ENCODE measurements at regions not wholly inside any gene's neighbourhood (a gene's known extent, or its start where the extent isn't known, plus 50 kb on each side); places are given as distances from the start of the nearest gene placed in this dataset.
A peak's percentile ranks its signal among the peaks of the same experiment; 100 is the strongest.
"Not testable (repeated sequence)": the region's sequence is repeated elsewhere in the genome, so short reads cannot be mapped to it uniquely, and the experiment has no call there.

DNA sequence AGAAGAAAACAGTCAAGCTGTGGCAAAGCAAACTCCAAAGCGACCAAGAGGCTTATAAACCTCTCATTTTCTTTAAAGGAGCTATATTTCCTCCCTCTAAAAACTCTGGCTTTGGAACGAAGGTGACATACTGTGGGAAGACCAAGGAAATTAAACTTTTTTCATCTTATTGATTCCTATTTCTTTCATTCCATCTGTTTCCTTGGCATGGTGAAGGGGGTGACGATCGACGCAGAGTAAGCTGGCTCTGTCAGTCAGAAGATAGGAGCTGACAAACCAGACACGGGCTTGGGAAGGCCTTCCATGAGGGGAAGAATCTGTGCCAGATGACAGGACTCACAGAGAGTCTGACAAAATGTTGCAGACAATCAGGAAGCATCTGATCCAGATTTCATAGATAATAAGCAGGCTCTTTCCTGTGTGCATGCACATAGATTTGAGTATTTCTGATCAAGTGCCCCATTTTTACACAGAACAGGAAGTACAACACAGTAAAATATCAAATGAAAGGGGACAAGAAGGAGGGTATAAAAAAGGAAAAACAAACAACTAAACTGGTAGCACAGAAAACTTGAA, 261.7 kb downstream of the SATB2 start:
- no peak for DNase-seq
- no peak overlapping the region for H3K4me3 Mint-ChIP-seq
- CTCF ChIA-PET (ENCODE audit: partially characterized antibody): interaction anchor here (1.2 kb wide), 1 partner anchor 9 kb away, joined by 4 read pairs; no protein-coding TSS in a partner anchor
- H3K4me1 Mint-ChIP-seq: peaks cover 0 to 2% (median 0%) of the 10 kb centered on the region in 4 donors
- intact Hi-C loops (cut with micrococcal nuclease): no loop called here
- Histone ChIP-seq H3K4me3 (ENCODE audit: low read length in 2 of 2) (no peak overlapping the region), H3K36me3 (ENCODE audit: insufficient read depth, low read length) (no peaks in the 10 kb centered on the region), H3K4me1 (ENCODE audit: insufficient read depth, low read length) (no peaks in the 10 kb centered on the region), H3K27ac (ENCODE audit: low read depth, low read length) (no peak overlapping the region), H3K27me3 (ENCODE audit: insufficient read depth, low read length) (no peaks in the 10 kb centered on the region), H3K9me3 (ENCODE audit: control insufficient read depth in 1 of 2, low read length in 2 of 2) (no peaks in the 10 kb centered on the region)
- no peaks in the 10 kb centered on the region for H3K27me3 Mint-ChIP-seq
- no peaks in the 10 kb centered on the region for H3K36me3 Mint-ChIP-seq
- POLR2A ChIA-PET (ENCODE audit: partially characterized antibody): no interaction called here
- H3K27ac Mint-ChIP-seq: peak overlapping the region in 1 of 7 donors; percentile 18
- H3K9me3 Mint-ChIP-seq: peaks cover 0 to 10% (median 0%) of the 10 kb centered on the region in 8 donors

DNA sequence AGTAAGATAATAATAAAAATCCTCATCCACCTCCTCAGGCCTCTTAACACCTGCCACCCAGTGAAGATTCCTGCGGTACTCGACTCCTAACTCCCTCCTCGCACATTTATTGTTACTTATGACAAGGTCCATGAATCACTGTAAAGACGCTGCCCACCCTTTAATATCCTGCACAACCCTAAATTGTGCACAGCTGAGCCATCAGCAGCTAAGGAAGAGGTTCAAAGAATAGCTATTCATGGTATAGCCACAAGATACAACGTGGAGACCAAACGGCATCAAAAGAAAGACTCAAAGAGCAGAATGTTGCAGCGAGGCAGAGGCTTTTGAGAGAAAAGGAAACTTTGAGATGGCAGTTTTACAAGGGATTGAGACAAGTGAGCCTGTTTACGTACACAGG, 266.3 kb downstream of the SATB2 start:
- Mint-ChIP-seq H3K36me3 (no peaks in the 10 kb centered on the region), H3K9me3 (peaks cover 0 to 3% (median 0%) of the 10 kb centered on the region in 8 donors), H3K27me3 (no peaks in the 10 kb centered on the region), H3K27ac (no peak overlapping the region), H3K4me3 (no peak overlapping the region), H3K4me1 (no peaks in the 10 kb centered on the region)
- intact Hi-C loops (cut with micrococcal nuclease): no loop called here
- Histone ChIP-seq H3K4me1 (ENCODE audit: insufficient read depth, low read length) (no peaks in the 10 kb centered on the region), H3K27me3 (ENCODE audit: insufficient read depth, low read length) (no peaks in the 10 kb centered on the region), H3K4me3 (ENCODE audit: low read length in 2 of 2) (no peak overlapping the region), H3K27ac (ENCODE audit: low read depth, low read length) (no peak overlapping the region), H3K36me3 (ENCODE audit: insufficient read depth, low read length) (no peaks in the 10 kb centered on the region), H3K9me3 (ENCODE audit: control insufficient read depth in 1 of 2, low read length in 2 of 2) (no peaks in the 10 kb centered on the region)
- no peak for DNase-seq
- CTCF ChIA-PET (ENCODE audit: partially characterized antibody): no interaction called here
- POLR2A ChIA-PET (ENCODE audit: partially characterized antibody): no interaction called here

DNA sequence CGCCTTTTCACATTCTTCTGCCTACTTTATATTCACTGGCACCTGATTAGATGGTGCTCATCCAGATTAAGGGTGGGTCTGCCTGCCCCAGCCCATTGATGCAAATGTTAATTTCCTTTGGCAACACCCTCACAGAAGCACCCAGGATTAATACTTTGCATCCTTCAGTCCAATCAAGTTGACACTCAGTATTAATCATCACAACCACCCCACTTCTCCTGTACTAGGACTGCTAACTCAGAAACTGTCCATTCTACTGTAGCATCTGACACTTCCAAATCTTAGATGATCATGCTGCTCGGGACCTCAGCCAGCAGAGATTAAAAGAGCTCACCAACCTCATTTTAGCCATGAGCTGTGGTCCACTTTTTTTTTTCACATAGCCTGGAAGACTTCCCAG, 268.5 kb downstream of the SATB2 start:
- H3K36me3 Mint-ChIP-seq: no peaks in the 10 kb centered on the region
- intact Hi-C loops (cut with micrococcal nuclease): no loop called here
- no peak overlapping the region for H3K4me3 ChIP-seq (ENCODE audit: low read length in 2 of 2)

DNA sequence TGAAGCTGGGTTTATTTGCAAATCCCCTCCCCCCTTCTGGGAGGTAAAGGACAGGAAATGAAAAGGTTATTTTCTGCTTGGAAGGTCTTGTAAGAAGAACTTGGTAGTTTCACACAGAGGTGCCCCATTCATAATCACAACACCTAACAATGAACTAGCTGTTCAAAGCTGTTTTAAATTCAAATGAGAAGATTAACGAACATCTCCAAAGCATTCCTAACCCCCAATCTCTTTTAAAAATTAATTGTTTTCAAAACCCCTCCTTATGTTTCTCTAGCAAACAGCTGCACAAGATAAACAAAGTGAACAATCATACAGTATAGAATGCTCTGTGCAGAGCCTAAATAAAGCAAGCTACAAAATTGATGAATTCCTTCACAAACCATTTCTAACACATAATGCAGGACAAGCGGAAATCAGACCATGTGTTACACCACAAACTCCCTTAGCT, 271.4 kb downstream of the SATB2 start:
- Mint-ChIP-seq H3K36me3 (no peaks in the 10 kb centered on the region), H3K4me1 (no peaks in the 10 kb centered on the region), H3K9me3 (no peaks in the 10 kb centered on the region), H3K27ac (no peak overlapping the region), H3K4me3 (no peak overlapping the region), H3K27me3 (no peaks in the 10 kb centered on the region)
- intact Hi-C loops (cut with micrococcal nuclease): no loop called here
- CTCF ChIA-PET (ENCODE audit: partially characterized antibody): interaction anchor here (1.7 kb wide), 1 partner anchor 10 kb away, joined by 4 read pairs; no protein-coding TSS in a partner anchor
- POLR2A ChIA-PET (ENCODE audit: partially characterized antibody): no interaction called here
- no peaks in the 10 kb centered on the region for H3K9me3 ChIP-seq (ENCODE audit: control insufficient read depth in 1 of 2, low read length in 2 of 2)
- H3K36me3 ChIP-seq (ENCODE audit: insufficient read depth, low read length): no peaks in the 10 kb centered on the region
- no peak for DNase-seq
- no peak overlapping the region for H3K27ac ChIP-seq (ENCODE audit: low read depth, low read length)
- no peaks in the 10 kb centered on the region for H3K4me1 ChIP-seq (ENCODE audit: insufficient read depth, low read length)
- no peak overlapping the region for H3K4me3 ChIP-seq (ENCODE audit: low read length in 2 of 2)
- no peaks in the 10 kb centered on the region for H3K27me3 ChIP-seq (ENCODE audit: insufficient read depth, low read length)

More for the DNA sequence above, 268.5 kb downstream of the SATB2 start:
- Mint-ChIP-seq H3K27me3 (no peaks in the 10 kb centered on the region), H3K9me3 (no peaks in the 10 kb centered on the region), H3K27ac (no peak overlapping the region), H3K4me1 (no peaks in the 10 kb centered on the region), H3K4me3 (no peak overlapping the region)
- no peaks in the 10 kb centered on the region for H3K36me3 ChIP-seq (ENCODE audit: insufficient read depth, low read length)
- DNase-seq: no peak
- no peak overlapping the region for H3K27ac ChIP-seq (ENCODE audit: low read depth, low read length)
- H3K27me3 ChIP-seq (ENCODE audit: insufficient read depth, low read length): no peaks in the 10 kb centered on the region
- CTCF ChIA-PET (ENCODE audit: partially characterized antibody): no interaction called here
- POLR2A ChIA-PET (ENCODE audit: partially characterized antibody): no interaction called here
- H3K9me3 ChIP-seq (ENCODE audit: control insufficient read depth in 1 of 2, low read length in 2 of 2): no peaks in the 10 kb centered on the region
- H3K4me1 ChIP-seq (ENCODE audit: insufficient read depth, low read length): no peaks in the 10 kb centered on the region

DNA sequence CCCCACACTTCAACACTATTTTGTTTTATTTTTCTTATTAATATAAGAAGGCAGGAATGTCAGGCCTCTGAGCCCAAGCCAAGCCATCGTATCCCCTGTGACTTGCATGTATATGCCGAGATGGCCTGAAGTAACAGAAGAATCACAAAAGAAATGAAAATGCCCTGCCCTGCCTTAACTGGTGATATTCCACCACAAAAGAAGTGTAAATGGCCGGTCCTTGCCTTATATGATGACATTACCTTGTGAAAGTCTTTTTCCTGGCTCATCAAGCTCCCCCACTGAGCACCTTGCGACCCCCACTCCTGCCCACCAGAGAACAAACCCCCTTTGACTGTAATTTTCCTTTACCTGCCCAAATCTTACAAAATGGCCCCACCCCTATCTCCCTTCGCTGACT, 272.6 kb downstream of the SATB2 start:
- H3K4me1 Mint-ChIP-seq; CTCF ChIA-PET (ENCODE audit: partially characterized antibody); DNase-seq; intact Hi-C loops (cut with micrococcal nuclease); H3K4me3 Mint-ChIP-seq; H3K27me3 Mint-ChIP-seq; POLR2A ChIA-PET (ENCODE audit: partially characterized antibody); H3K27me3 ChIP-seq (ENCODE audit: insufficient read depth, low read length); H3K36me3 ChIP-seq (ENCODE audit: insufficient read depth, low read length); H3K36me3 Mint-ChIP-seq; H3K9me3 Mint-ChIP-seq; H3K4me3 ChIP-seq (ENCODE audit: low read length in 2 of 2); H3K9me3 ChIP-seq (ENCODE audit: control insufficient read depth in 1 of 2, low read length in 2 of 2); H3K27ac Mint-ChIP-seq; H3K27ac ChIP-seq (ENCODE audit: low read depth, low read length); H3K4me1 ChIP-seq (ENCODE audit: insufficient read depth, low read length): not testable (repeated sequence)

DNA sequence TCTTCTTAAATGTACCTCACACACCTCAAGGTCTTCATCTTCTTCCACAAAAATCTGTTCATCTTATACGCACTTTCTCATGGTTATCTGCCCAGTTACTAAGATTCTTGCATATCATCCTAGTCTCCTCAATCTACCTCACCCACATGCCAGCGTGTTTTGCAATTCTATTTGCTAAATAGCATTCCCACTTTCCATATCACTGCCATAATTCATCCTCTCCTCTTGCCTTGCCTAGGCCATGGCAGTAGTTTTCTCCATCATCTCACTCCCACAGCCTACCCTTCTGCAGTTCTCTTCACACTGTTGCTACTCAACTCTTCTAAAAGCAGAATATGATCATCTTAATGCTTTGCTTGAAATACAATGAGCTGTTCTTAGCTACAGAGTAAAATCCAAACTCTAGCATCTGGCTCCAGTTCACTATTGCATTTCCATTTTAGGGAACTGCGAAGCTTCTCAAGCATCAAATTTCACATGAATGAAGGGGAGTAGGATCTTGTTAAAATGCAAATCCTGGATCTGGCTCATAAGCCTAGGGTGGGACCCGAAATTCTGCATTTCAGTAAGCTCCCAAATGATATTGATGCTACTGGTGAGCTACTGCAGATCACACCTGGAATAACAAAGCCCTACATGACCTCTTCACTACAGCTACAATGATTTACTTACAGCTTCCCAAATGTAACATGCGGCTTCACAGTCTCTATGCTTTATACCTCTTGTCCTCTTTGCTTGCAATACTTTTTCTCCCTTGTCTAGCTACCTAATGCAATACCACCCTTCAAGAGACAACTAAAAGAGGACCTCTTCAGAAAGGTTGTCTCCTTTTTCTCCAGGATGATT, 293.9 kb downstream of the SATB2 start:
- intact Hi-C loops (cut with micrococcal nuclease): no loop called here

DNA sequence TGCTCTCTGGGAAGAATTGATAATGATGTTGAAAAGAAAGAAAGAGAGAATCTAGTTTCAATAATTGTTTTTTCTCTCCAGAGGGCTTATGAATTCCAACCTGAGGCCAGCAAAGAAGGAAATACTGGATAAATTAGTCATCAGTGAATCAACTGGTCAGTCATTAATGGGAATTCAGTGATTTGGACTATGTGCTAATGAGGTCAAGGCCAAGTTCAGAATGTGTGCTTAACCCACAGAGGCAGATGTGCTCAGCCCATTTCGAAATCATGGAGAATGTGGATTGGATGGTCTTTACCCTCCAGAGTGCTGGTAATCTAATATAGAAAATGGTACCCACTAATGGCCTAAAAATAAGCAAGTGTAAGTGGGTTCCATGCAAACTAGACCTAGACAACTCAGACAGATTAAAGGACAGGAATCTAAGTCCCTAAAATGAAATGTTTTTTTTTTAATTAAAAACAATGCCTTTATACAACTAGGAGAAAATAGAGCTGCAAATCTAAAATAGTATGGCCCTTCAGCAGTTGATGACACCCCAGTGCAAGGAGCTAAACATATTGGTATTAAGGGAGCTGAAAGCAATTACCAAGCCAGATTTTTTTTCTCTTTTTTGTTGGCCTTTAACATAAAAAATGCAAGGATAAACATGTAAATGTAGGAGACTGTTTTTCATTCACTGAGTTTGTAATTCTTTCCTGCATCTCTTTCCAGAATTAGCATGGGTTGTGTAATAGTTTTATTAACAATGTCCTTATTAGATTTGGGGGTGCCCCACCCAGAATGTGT, 296.9 kb downstream of the SATB2 start:
- no peaks in the 10 kb centered on the region for H3K4me1 Mint-ChIP-seq
- CTCF ChIA-PET (ENCODE audit: partially characterized antibody): no interaction called here
- Histone ChIP-seq H3K4me3 (ENCODE audit: low read length in 2 of 2) (no peak overlapping the region), H3K36me3 (ENCODE audit: insufficient read depth, low read length) (no peaks in the 10 kb centered on the region), H3K27me3 (ENCODE audit: insufficient read depth, low read length) (no peaks in the 10 kb centered on the region), H3K4me1 (ENCODE audit: insufficient read depth, low read length) (no peaks in the 10 kb centered on the region), H3K27ac (ENCODE audit: low read depth, low read length) (no peak overlapping the region), H3K9me3 (ENCODE audit: control insufficient read depth in 1 of 2, low read length in 2 of 2) (no peaks in the 10 kb centered on the region)
- H3K4me3 Mint-ChIP-seq: no peak overlapping the region
- H3K9me3 Mint-ChIP-seq: peaks cover 3 to 17% (median 7%) of the 10 kb centered on the region in 8 donors
- intact Hi-C loops (cut with micrococcal nuclease): no loop called here
- H3K36me3 Mint-ChIP-seq: no peaks in the 10 kb centered on the region
- DNase-seq: no peak
- POLR2A ChIA-PET (ENCODE audit: partially characterized antibody): no interaction called here
- H3K27me3 Mint-ChIP-seq: no peaks in the 10 kb centered on the region
- no peak overlapping the region for H3K27ac Mint-ChIP-seq

More for the DNA sequence above, 293.9 kb downstream of the SATB2 start:
- Histone ChIP-seq H3K36me3 (ENCODE audit: insufficient read depth, low read length) (no peaks in the 10 kb centered on the region), H3K9me3 (ENCODE audit: control insufficient read depth in 1 of 2, low read length in 2 of 2) (no peaks in the 10 kb centered on the region), H3K27me3 (ENCODE audit: insufficient read depth, low read length) (no peaks in the 10 kb centered on the region), H3K4me1 (ENCODE audit: insufficient read depth, low read length) (no peaks in the 10 kb centered on the region), H3K4me3 (ENCODE audit: low read length in 2 of 2) (no peak overlapping the region), H3K27ac (ENCODE audit: low read depth, low read length) (no peak overlapping the region)
- Mint-ChIP-seq H3K27me3 (no peaks in the 10 kb centered on the region), H3K9me3 (peaks cover 0 to 5% (median 0%) of the 10 kb centered on the region in 8 donors), H3K4me3 (no peak overlapping the region), H3K36me3 (no peaks in the 10 kb centered on the region), H3K4me1 (no peaks in the 10 kb centered on the region), H3K27ac (no peak overlapping the region)
- POLR2A ChIA-PET (ENCODE audit: partially characterized antibody): no interaction called here
- DNase-seq: no peak
- CTCF ChIA-PET (ENCODE audit: partially characterized antibody): no interaction called here

Measured in CD4-positive, alpha-beta memory T cell (primary cell).